DMS153 treated with DMSO at 0.1 percent for 48 hours (cell line): ENCODE measurements at regions not wholly inside any gene's neighbourhood (a gene's known extent, or its start where the extent isn't known, plus 50 kb on each side); places are given as distances from the start of the nearest gene placed in this dataset.

Experiments
- DNase-seq: peaks from one replicate; lab custom pipeline; 2025; ENCODE audit not compliant: unreplicated experiment; lab: John Stamatoyannopoulos, UW

DNA sequence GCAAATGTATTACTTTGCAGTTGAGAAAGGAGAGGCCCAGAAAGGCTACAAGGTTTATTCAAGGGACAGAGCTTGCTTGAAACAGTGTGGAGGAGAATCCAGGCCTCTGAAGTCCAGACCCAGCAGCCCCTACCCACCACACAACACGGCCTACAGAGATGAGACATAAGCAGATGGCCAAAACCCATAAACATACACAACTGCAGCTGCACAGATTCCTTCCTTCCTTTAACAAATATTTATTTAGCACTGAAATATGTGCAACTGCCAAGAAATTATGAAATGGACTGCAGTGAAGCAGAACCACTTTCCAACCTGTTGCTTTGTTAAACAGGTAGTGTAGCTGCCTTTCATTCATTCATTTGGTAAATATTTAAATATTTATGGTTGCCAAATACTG lies 122.3 kb downstream of the SPATA19 start:
- peak; percentile 82 for DNase-seq

DNA sequence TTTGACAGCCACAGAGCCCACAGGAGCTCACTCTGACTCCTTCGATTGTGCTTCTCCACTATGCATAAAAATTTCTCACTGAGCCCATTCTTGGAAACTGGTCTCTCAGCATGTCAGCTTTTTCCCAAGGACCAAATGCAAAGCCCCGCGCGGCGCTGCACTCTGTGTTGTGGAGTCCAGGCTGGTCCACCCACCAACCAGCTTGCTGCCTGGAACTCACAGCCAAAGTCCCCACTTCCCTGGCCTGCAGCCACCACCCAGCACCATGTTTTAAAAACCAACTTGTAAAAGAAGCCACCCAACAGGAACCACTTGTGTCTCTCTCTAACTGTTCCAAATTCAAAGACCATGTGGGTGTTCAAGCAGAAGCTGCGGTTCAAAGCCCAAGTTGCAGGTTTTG lies 124.4 kb downstream of the SPATA19 start:
- DNase-seq: no peak

DNA sequence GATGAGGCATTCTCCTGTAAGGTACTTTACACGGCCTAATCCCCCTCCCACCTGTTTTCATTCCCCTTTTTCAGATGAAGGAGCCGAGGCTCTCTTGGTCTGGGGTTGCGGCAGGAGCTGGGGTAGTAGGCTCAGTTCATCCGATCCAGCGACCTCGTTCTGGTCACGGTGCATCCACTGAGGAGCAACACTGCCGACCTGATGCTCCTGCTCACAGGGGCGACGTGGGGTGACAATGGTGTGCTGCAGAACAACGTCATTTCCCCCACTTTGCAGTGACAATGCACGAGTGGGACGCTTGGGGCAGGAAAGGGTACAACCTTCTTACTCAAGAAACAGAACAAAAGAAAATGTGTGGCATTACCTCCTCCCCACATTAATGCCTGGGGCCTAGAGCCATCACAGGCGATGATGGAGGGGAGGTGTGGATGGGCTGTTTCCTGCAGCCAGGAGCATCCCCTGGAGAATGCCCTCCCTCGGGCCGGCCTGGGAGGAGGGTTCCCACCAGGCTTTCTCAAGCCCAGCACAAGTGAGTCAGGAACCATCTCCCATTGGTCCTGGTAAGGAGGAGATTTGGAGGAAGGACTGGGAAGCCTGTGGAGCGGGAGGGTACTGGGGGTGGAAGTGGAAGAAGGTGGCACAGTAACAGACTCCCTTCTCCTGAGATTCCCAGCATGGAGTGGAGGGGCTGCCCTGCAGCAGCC lies 125.6 kb downstream of the SPATA19 start:
- DNase-seq: no peak

DNA sequence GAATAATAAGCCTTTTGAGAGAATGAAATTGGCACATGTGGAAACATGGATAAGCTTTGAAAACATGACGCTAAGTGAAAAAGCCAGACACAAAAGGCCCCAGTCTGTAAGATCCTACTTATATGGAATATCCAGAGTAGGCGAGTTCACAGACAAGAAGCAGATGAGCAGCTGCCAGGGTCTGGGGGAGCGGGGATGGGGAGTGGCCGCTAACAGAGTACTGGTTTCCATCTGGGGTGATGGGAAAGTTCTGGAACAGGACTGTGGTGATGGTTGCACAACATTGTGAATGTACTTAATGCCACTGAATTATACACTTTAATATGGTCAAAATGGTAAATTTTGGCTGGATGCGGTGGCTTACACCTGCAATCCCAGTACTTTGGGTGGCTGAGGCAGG lies 126.5 kb downstream of the SPATA19 start:
- DNase-seq: no peak

DNA sequence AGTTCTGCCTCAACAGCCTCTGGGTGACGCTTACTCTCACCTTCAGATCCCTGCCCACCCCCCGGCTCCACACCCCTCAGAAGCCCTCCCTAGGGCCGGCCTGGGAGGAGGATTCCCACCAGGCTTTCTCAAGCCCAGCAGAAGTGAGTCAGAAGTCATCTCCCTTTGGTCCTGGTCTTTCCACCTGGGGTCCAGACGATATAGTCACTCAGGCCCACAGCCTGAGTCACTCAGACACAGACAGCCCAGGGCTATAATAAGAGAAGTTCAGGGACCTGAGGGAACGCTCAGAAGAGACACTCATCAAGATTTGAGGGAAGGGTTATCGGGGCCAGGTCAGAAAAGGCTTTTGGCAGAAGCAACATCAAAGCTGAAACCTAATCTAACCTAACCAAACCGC lies 127.1 kb downstream of the SPATA19 start:
- DNase-seq: no peak

DNA sequence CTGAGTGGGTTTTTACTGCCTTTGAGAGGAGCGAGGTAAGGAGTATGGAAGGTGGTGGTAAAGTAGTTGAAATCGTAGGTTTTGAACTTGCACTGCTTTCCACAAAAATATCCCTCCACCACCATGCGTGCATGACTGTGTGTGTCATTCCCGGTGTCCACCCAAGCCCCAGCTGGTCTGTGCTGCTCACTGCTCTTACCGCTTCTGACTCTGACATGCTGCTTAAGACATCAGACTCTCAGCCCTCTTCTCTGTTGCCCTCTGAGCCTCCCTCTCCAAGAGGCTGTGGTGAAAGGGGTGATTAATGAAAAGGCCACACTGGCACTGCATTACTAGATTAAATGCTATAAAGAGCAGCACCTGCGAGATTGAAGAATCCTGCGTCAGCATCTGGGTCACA lies 128.7 kb downstream of the SPATA19 start:
- no peak for DNase-seq

DNA sequence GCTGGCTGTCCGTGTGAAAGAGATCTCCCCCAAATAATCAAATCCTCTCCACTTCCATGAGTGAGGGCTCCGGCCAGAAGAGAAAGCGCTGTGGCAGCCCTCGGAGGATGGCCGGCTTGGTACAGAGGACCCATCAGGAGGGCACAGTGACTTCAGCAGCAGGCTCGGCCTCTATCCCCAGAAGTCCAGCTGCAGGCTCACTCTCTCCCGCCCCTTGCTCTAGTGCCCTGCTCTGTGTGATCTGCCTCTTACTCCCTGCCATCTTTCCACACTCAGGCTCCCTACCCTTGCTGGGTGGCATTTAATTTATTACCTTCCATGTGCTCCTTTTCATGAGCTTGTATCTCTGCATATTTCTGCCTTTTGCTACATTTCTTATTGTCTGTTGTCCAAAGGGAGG lies 129.7 kb downstream of the SPATA19 start:
- DNase-seq: no peak

DNA sequence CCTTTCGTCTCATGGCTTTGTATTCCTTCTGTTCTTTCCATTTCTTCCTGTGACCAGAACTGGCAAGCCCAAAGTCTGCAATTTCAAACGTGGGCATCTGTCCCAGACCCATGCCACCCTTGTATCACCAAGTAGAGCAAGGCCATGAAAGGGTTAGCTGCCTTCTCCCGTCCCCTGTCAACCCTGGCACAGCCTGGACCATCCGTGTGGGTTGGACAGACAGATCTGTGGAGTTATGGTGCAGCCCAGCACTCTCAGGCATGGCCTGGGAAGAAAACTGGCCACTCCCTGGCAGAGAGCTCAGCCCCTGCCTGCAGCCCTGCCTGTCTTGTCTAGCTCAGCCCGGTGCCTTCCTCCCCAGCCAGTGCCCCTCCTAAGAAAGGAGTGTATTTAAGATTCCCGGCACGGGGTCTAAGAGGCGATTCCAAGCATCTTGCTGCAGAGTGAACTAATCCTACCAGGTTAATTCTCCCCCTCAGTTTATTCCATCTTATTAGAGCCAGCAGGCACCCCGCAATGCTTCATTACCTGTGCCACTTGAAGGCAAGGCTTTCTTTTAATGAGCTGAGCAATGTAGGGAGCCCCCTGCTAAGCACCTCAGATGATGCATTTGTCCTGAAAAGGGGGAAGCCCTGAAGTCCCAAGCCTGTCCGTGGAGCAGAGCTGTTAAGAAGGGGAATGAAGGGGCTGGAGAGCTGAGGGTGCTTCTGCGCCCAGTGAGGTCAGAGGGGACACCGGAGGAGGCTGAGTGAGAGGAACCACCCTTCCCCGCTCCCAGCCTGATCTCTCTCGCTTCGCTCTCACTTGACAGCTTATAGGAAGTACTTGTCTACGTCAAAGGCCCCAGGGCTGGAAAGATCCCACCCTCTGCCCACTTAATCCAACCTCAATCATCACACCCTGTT lies 130.6 kb downstream of the SPATA19 start:
- no peak for DNase-seq

DNA sequence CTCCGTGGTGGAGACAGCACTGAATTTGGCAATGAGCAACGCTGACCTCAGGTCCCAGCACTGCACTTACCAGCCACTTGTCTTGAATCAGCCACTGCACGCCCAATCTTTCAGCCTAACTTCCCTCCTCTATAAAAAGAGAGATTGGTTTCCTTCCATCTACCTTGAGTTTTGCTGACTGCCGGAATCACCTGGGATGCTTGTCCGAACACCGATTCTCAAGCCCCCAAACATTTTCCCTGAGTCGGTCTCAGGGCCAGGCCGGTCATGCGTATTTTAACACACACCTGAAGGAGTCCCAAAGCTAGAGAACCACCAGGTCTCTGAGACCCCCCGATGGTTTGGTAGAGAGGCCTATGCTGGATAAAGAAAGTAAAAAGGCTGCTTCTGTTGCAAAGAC lies 131.5 kb downstream of the SPATA19 start:
- DNase-seq: no peak

DNA sequence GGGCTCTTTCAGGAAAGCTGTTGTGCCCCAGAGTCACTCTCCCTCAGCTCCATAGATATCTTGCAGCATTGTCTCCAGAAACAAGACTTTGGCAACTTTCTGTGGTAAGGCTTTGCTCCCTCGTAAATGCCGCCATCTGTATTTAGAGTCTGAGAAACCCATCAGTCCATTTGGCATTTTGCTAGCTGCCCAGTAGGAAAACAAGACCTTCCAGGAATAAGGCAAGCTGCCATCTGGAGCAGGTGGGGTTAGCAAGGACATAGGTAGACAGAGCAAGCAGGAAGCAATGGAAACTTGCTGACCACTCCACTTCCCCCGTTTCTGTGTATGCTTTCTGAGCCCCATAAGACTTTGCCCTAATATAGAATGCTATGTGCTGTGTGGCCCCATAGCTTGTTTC lies 131.9 kb downstream of the SPATA19 start:
- DNase-seq: no peak

DNA sequence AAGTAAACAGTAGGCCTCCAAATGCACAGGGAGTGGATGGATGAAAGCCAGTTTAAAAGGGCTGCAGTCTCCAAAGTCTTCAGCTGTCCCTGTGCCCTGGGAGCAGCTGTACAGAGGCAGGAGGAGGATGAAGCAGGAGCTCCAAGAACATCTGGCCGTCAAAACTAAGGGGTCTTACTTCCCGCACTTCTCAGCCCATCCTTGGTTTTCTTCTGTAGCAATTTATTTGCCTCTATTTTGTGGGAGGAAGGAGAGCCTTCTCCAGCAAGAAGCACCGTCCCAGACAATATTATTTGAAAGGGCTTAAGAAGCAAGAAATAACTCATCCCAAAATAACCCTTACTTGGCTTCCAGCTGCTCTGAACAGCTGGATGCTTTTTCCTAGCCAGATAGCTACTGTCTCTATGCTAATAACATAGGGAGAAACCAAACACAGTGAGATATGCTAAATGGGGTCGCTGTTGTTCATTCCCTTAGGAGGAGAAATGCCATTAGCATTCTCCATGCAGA lies 133.2 kb downstream of the SPATA19 start:
- no peak for DNase-seq

DNA sequence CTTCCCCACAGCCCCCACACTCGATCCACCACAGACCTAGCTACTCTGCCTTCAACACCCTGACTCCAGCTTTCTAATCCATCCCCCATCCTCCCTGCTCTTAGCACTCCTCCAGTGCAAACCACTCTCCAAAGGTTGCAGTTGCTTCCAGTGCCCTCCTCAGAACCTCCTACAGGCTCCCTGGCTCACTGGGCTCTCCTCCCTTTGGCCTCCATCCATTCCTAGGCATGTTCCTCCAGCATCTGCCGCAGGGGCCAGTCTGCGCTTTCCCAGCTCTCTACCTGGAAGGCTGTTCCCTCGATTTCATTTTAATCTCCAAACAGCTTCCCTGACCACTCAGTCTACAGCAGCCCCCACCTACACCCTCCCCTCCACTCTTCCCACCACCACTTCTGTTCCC lies 133.8 kb downstream of the SPATA19 start:
- no peak for DNase-seq

DNA sequence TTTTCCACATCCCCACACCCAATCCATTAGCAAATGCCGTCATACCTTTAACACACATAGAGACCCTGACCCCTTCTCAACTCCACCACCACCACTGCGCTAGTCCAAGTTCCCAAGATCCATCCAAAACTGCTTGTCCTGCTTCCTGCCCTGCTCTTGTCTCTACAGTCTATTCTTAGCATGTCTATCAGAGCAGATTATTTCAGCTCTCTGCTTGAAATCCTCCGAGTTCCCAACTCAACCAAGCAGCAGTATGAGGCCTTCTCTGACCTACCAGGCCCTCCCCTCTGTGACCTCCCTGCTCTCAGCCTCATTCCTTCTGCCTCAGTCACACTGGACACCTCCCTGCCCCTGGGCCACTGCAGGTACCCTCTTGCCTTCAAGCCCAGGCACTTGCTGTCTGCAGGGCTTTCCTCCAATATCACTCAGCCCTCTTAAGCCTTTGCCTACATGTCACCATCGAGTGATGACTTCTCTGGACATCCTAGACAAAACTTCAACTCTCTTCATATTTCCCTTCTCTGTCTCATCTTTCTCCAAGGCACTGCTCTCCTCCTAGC lies 134.6 kb downstream of the SPATA19 start:
- no peak for DNase-seq

DNA sequence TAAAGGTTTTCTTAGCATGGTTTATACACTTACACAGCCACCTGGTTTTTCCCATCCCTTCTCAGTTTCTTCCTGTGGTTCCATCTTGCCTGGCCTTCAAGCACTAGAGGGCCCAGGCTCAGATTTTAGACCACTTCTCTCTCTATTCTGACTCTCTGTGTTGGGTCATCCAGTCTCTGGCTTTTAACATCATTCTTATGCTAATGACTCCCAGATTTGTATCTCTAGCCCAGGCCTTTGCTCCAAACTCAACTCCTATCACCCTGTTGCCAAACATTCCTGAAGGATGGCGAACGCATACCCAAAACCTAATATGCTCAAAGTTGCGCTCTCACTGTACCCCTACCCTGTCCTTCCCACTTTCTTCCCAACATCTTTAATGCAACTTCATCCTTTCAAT lies 135.1 kb downstream of the SPATA19 start:
- DNase-seq: no peak

DNA sequence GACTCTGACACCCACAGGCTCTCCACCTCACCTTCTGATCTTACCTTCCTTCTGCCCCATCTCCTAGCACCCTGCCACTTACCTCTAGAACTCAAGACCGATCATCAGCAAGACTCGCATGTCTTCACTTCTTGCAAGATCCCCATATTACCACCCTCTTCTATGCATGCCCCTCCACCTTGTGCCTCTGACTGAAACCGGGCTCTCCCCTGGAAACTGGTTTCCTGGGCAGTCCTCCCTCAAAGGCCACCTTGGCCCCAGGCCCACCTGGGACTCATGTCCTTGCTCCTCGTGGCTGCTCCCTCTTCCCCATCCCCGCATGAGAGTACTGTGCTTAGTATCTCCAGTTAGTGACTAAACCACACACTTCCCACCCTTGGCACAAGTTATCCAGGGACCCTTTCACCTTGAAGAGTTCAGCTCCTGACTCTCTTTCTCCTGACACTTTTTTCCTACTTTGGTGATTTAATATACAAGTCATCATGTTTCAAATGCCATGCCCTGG lies 136.7 kb downstream of the SPATA19 start:
- DNase-seq: no peak

DNA sequence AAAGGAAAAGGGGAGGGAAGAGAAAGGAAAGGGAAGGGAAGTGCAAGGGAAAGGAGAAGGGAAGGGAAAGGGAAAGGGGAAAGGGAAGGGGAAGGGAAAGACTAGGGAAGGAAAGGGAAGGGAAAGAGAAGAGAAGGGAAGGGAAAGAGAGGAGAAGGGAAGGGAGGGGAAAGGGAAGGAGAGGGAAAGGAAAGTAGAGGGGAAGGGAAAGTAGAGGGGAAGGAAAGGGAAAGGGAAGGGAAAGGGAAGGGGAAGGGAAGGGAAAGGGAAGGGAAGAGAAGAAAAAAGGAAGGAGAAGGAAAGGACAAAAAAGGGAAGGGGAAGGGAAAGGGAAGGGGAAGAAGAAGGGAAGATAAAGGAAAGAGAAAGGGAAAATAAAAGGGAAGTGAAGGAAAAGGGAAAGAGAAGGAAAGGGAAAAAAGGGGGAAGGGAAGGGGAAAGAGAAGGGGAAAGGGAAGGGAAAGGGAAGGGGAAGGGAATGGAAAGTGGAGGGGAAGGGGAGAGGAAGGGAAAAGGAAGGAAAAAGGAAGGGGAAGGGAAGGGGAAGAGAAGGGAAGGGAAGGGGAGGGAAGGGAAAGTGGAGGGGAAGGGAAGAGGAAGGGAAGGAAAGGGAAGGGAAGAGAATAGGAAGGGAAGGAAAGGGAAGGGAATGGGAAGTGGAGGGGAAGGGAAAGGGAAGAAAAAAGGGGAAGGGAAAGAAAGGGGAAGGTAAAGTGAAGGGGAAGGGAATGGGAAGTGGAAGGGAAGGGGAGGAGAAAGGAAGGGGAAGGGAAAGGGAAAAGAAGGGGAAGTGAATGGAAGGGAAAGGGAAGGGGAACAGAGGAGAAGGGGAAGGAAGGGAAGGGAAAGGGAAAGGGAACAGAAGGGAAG lies 138.2 kb downstream of the SPATA19 start:
- DNase-seq: no peak

DNA sequence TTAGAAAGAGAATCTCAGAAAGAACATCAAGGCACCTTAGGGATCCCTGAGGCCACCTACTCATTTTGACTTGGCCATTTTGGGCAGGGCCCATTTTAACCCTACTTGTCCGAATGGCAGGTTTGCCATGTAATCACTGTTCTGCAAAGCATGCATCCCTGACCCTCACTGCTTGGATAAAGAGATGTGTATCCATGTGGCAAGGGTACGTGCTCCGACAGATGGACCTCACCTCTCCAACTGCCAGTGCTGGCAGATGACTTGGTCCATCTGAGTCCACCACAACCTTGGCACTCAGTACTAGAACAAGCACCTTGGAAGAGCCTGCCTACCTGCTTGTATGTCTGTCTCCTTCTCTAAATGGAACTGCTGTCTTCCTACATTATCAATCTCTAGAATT lies 139.4 kb downstream of the SPATA19 start:
- DNase-seq: no peak

DNA sequence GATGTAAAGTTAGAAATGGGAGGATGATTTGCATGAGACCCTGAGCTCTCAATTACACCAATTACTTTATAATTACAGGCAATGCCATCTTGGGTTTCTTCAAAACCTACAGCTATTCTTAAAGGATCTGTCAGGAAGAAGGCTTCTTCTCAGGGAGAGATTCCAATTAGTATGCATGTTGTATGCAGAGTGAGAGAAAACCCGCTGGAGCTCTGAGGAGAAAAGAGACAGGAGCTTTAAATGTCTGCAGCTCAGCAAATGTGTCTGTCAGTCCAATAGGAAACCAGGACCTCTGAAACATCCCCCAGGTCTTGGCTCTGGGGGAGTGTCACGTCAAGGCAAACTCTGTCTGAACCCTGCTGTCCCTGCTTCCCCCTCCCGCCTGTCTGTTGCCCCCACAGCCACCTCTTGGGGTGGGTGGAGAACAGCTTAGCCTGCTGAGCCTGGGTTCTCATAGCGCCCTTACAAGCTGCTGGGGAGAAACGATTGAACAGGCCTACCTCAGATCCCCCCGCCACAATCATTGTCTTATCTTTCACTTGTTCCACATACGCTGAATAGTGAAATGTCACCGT lies 140.2 kb downstream of the SPATA19 start:
- no peak for DNase-seq

DNA sequence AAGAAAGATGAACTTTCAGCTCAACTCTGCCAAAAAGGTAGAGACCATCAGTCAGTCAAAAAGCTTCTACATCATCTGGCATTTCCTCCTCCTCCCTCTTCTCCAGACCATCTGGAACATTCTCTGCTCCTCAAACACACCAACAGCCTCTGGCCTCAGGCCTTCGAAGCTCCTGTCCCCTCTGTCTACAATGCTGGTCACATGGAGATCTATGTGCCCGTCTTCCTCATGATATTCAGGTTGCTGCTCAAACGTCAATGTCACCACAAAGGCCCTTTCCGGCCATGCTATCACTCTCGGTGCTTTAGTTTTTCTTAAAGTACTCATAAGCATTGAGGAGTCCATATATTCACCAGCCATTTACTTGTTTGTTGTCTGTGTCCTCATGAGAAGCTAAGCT lies 146.2 kb downstream of the SPATA19 start:
- no peak for DNase-seq

DNA sequence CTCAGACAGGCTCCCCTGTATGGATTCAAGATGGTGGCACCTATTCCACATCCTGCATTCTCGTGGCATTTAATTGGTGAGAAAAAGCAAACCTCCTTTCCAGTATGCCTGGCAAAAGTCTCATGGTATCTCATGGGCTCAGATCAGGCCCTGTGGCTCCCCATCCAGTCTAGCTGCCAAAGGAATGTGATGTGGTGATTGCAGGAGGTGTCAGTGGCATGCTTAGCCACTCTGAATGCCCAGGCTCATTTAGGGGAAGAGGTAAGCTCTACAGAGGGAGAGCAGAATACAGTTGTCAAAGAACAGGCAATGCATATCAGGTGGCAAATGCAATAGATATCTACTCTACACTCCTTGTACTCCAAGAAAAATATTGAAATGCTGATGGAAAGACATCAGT lies 146.7 kb downstream of the SPATA19 start:
- DNase-seq: no peak
